GM12891 (cell line): ENCODE measurements at regions not wholly inside any gene's neighbourhood (a gene's known extent, or its start where the extent isn't known, plus 50 kb on each side); places are given as distances from the start of the nearest gene placed in this dataset.
"Not testable (repeated sequence)": the region's sequence is repeated elsewhere in the genome, so short reads cannot be mapped to it uniquely, and the experiment has no call there.

Experiments
- POLR2A ChIP-seq: IDR thresholded peaks from 2 replicates; pipeline ENCODE4 v1.6.1; 2011; ENCODE audit warnings: low read depth, low read length, control low read depth
- POLR2AphosphoS5 ChIP-seq: IDR thresholded peaks from 2 replicates; pipeline ENCODE4 v1.6.1; 2011; ENCODE audit warnings: low read depth, low read length, control low read depth
- SPI1 ChIP-seq: IDR thresholded peaks from 2 replicates; pipeline ENCODE4 v1.6.1; 2011; ENCODE audit warnings: low read depth, low read length, control low read depth

GRCh38 chr2:75871762-75872614 is 161.3 kb upstream of the GCFC2 start:
- TF ChIP-seq POLR2A, POLR2AphosphoS5, SPI1: not testable (repeated sequence)
